Neural progenitor cell (in vitro differentiated cells): ENCODE measurements at regions not wholly inside any gene's neighbourhood (a gene's known extent, or its start where the extent isn't known, plus 50 kb on each side); places are given as distances from the start of the nearest gene placed in this dataset.
A peak's percentile ranks its signal among the peaks of the same experiment; 100 is the strongest.
"Not testable (repeated sequence)": the region's sequence is repeated elsewhere in the genome, so short reads cannot be mapped to it uniquely, and the experiment has no call there.

Experiments
- DNase-seq: peaks from one replicate; pipeline ENCODE4 v3.0.0-alpha.2; 2016; ENCODE audit warnings: low spot score
- H2AFZ ChIP-seq: fragments of 200-600 bp; sonication (generic); replicated peaks from 2 replicates; pipeline ENCODE4 v1.6.1; 2016; ENCODE audit warnings: antibody characterized with exemption
- H3F3A ChIP-seq: fragments of 200-600 bp; sonication (generic); 2 replicates; pipeline ENCODE4 v1.6.1; 2016; ENCODE audit warnings: antibody characterized with exemption, low read depth
- H3K27ac ChIP-seq: fragments of 200-600 bp; sonication (generic); 2 replicates; pipeline ENCODE4 v1.5.1; 2016; ENCODE audit warnings: mild to moderate bottlenecking
- H3K27me3 ChIP-seq: fragments of 200-600 bp; sonication (generic); 2 replicates; pipeline ENCODE4 v1.6.1; 2016; ENCODE audit warnings: mild to moderate bottlenecking, moderate library complexity
- H3K36me3 ChIP-seq: fragments of 200-600 bp; sonication (generic); 2 replicates; pipeline ENCODE4 v1.5.1; 2016
- H3K4me1 ChIP-seq: fragments of 200-600 bp; sonication (generic); 2 replicates; pipeline ENCODE4 v1.6.1; 2016; ENCODE audit warnings: mixed run types
- H3K4me2 ChIP-seq: fragments of 200-600 bp; sonication (generic); 2 replicates; pipeline ENCODE4 v1.6.1; 2016
- H3K4me3 ChIP-seq: fragments of 200-600 bp; sonication (generic); 2 replicates; pipeline ENCODE4 v1.5.1; 2016
- H3K79me2 ChIP-seq: fragments of 200-600 bp; sonication (generic); 2 replicates; pipeline ENCODE4 v1.6.1; 2016; ENCODE audit warnings: low read depth
- H3K9ac ChIP-seq: fragments of 200-600 bp; sonication (generic); 2 replicates; pipeline ENCODE4 v1.6.1; 2016
- H3K9me3 ChIP-seq: fragments of 200-600 bp; sonication (generic); 2 replicates; pipeline ENCODE4 v1.5.1; 2016; ENCODE audit warnings: low read depth
- H4K20me1 ChIP-seq: fragments of 200-600 bp; sonication (generic); 2 replicates; pipeline ENCODE4 v1.6.1; 2016; ENCODE audit warnings: low read depth
- H3K27ac Mint-ChIP-seq: 3 replicates; pipeline ENCODE4 v1.8.0; 2021; ENCODE audit warnings: mixed read lengths
- H3K27me3 Mint-ChIP-seq: 2 replicates; pipeline ENCODE4 v1.8.0; 2022; ENCODE audit warnings: low read depth, mild to moderate bottlenecking, inconsistent platforms, moderate library complexity, mixed read lengths; ENCODE audit not compliant: insufficient read depth
- H3K36me3 Mint-ChIP-seq: 3 replicates; pipeline ENCODE4 v1.8.0; 2021; ENCODE audit warnings: mixed read lengths
- H3K4me1 Mint-ChIP-seq: 3 replicates; pipeline ENCODE4 v1.8.0; 2021; ENCODE audit warnings: mixed read lengths
- H3K4me3 Mint-ChIP-seq: 3 replicates; pipeline ENCODE4 v1.8.0; 2021; ENCODE audit warnings: mild to moderate bottlenecking, moderate library complexity, mixed read lengths
- H3K9me3 Mint-ChIP-seq: 3 replicates; pipeline ENCODE4 v1.8.0; 2020; ENCODE audit warnings: mixed read lengths

DNA sequence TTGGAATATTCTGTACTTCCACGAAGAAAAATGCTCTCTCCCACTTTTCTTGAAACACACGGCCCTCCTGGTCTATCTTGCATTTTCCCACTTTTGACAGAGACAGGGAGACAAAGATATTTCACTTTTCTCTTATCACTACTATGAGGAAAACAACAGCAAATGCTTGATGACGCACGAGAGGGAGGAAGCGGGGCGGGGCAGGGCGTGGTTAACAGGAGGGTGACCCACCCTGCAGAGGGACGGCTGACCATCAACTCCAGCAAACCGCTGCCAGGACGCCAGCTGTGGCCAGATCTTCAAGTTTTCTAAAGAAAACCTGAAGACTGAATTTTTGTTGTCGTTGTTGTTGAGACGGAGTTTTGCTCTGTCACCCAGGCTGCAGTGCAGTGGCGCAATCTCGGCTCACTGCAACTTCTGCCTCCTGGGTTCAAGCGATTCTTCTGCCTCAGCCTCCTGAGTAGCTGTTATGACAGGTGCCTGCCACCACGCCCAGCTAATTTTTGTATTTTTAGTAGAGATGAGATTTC is 63.8 kb downstream of the NSUN5 start:
- H3K4me2 ChIP-seq, H3K36me3 Mint-ChIP-seq, H3K9me3 Mint-ChIP-seq, H3K9ac ChIP-seq, H3K79me2 ChIP-seq, H3K27ac Mint-ChIP-seq, H3K9me3 ChIP-seq, H3K4me3 Mint-ChIP-seq, H3K27ac ChIP-seq, H3K4me3 ChIP-seq, H3K36me3 ChIP-seq, H3K4me1 ChIP-seq, H4K20me1 ChIP-seq, H3K27me3 Mint-ChIP-seq, H3K4me1 Mint-ChIP-seq, H3K27me3 ChIP-seq, DNase-seq, H2AFZ ChIP-seq, H3F3A ChIP-seq: not testable (repeated sequence)

DNA sequence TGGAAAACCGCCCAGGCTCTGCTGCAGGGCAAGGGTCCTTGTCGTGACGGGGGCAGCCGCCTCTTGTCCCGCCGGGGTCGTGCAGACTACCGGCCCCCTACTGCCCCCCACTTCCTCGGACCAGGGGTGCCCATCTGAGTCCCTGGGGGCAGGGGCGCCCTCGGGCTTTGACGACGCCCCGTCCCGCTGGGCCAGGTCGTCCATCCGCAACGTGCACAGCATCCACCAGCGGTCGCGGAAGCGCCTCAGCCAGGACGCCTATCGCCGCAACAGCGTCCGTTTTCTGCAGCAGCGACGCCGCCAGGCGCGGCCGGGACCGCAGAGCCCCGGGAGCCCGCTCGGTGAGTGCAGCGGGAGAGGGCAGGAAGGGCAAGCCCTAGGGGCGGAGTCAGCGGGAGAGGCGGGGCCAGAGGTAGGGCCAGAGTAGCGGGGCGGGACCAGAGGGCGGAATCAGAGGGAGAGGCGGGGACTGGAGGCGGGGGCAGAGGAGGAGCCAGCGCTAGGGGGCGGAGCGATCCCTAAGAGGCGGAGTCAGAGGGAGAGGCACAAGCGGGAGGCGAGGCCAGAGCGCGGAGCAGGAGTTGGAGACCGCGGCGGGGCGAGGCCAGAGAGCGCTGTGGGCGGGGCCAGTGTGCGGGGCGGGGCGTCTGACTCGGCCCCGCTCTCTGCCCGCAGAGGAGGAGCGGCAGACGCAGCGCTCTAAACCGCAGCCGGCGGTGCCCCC is 73.5 kb downstream of the NSUN5 start:
- DNase-seq, H3K27ac ChIP-seq, H3K27me3 Mint-ChIP-seq, H3K27ac Mint-ChIP-seq, H3F3A ChIP-seq, H4K20me1 ChIP-seq, H3K4me1 ChIP-seq, H3K9me3 ChIP-seq, H3K36me3 ChIP-seq, H3K9ac ChIP-seq, H3K4me3 Mint-ChIP-seq, H2AFZ ChIP-seq, H3K4me1 Mint-ChIP-seq, H3K79me2 ChIP-seq, H3K9me3 Mint-ChIP-seq, H3K36me3 Mint-ChIP-seq: not testable (repeated sequence)
- H3K4me2 ChIP-seq, result peak overlapping the region; percentile 66
- peaks cover 13% of the 10 kb centered on the region for H3K27me3 ChIP-seq
- peak overlapping the region; percentile 40 for H3K4me3 ChIP-seq

DNA sequence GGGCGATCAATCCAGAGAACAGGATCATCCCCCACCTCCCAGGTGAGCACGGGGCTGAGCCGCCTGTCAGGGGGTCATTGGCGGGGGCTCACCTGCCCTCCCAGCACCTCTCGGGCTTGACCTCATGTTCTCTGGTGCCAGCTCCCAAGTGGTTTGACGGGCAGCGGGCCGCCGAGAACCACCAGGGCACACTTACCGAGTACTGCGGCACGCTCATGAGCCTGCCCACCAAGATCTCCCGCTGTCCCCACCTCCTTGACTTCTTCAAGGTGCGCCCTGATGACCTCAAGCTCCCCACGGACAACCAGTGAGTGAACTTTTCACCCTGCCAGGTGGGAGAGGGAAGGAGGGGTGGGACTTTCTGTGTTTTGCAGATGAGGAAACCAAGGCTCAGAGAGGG is 82.9 kb downstream of the NSUN5 start:
- not testable (repeated sequence) for H3F3A ChIP-seq, H3K9me3 Mint-ChIP-seq, H3K27me3 ChIP-seq, H3K9me3 ChIP-seq, DNase-seq, H3K4me3 Mint-ChIP-seq, H4K20me1 ChIP-seq, H3K36me3 Mint-ChIP-seq, H3K27ac ChIP-seq, H3K4me1 ChIP-seq, H3K79me2 ChIP-seq, H2AFZ ChIP-seq, H3K4me1 Mint-ChIP-seq, H3K9ac ChIP-seq, H3K4me3 ChIP-seq, H3K4me2 ChIP-seq, H3K27me3 Mint-ChIP-seq, H3K27ac Mint-ChIP-seq, H3K36me3 ChIP-seq

DNA sequence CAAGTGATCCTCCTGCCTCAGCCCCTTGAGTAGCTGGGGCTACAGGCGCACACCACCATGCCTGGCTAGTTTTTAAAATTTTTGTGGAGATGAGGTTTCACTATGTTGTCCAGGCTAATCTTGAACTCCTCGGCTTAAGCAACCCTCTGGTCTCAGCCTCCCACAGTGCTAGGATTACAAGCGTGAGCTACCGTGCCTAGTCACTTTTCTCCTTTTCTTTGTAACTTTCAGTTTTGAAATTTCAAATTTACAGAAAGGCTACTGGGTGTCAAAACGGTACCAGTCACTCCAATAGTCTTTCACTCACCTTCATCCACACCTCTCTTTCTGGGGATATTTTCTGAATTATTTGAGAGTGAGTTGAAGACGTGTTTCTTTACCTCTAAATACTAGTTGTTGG is 86.9 kb downstream of the NSUN5 start:
- H3F3A ChIP-seq, H3K79me2 ChIP-seq, H3K36me3 Mint-ChIP-seq, H2AFZ ChIP-seq, H3K9me3 Mint-ChIP-seq, H3K4me3 Mint-ChIP-seq, H3K4me2 ChIP-seq, DNase-seq, H4K20me1 ChIP-seq, H3K4me1 ChIP-seq, H3K27me3 Mint-ChIP-seq, H3K4me3 ChIP-seq, H3K27ac Mint-ChIP-seq, H3K9me3 ChIP-seq, H3K9ac ChIP-seq, H3K36me3 ChIP-seq, H3K4me1 Mint-ChIP-seq, H3K27me3 ChIP-seq, H3K27ac ChIP-seq: not testable (repeated sequence)

DNA sequence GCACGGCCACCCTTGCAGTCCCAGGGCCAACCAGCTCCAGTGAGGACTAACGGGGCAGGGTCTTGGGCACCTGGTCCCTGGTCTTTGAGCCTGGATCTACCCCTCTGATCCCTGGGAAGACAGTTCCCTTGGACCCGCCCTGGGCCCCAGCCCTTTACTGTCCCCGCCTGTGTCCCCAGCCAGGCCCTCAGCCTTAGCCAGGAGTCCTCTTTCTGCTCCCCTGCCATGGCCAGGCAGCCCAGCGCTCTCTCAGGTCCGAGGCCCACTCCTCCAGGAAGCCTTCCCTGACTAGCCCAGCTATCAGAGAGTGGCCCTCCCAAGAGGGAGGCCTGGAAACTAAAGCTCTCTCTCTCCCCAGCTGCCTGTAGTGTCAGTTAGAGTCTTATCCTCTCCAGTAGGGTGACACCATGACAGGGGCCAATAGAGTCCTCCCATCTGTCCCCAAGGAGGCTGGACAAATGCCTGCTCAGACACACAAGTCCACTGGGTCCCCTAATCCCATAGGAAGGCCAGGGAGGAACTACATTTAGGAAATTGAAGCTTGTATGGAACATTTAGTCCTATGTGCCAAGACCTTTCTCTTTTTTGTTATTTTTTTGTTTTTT is 87.8 kb downstream of the NSUN5 start:
- not testable (repeated sequence) for H3K4me3 Mint-ChIP-seq, H3K4me1 Mint-ChIP-seq, DNase-seq, H2AFZ ChIP-seq, H3K4me1 ChIP-seq, H3K4me2 ChIP-seq, H3K36me3 ChIP-seq, H3K27ac ChIP-seq, H3K27ac Mint-ChIP-seq, H3K36me3 Mint-ChIP-seq, H3K4me3 ChIP-seq, H3K9me3 ChIP-seq, H3K27me3 Mint-ChIP-seq, H3F3A ChIP-seq, H3K9me3 Mint-ChIP-seq, H4K20me1 ChIP-seq, H3K9ac ChIP-seq, H3K27me3 ChIP-seq, H3K79me2 ChIP-seq

DNA sequence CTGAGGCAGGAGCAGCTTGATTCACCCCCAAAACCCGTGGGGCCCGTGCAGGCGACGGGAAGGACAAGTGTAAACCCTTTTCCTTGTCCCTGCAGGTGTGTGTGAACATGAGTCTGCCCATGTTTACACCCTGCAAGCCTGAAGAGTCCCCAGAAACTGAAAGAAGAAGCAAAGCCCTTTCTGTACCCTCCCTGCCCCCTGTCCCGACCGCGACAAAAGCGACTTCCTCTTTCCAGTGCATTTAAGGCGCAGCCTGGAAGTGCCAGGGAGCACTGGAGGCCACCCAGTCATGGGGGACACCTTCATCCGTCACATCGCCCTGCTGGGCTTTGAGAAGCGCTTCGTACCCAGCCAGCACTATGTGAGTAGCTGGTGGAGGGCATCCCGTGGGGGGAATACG is 88.3 kb downstream of the NSUN5 start:
- H3K9me3 Mint-ChIP-seq, H3K4me1 ChIP-seq, H4K20me1 ChIP-seq, H3K36me3 Mint-ChIP-seq, H3K27ac ChIP-seq, H3K36me3 ChIP-seq, H2AFZ ChIP-seq, DNase-seq, H3K27me3 ChIP-seq, H3K9ac ChIP-seq, H3K4me3 Mint-ChIP-seq, H3F3A ChIP-seq, H3K27ac Mint-ChIP-seq, H3K4me2 ChIP-seq, H3K4me1 Mint-ChIP-seq, H3K4me3 ChIP-seq, H3K9me3 ChIP-seq, H3K27me3 Mint-ChIP-seq, H3K79me2 ChIP-seq: not testable (repeated sequence)

DNA sequence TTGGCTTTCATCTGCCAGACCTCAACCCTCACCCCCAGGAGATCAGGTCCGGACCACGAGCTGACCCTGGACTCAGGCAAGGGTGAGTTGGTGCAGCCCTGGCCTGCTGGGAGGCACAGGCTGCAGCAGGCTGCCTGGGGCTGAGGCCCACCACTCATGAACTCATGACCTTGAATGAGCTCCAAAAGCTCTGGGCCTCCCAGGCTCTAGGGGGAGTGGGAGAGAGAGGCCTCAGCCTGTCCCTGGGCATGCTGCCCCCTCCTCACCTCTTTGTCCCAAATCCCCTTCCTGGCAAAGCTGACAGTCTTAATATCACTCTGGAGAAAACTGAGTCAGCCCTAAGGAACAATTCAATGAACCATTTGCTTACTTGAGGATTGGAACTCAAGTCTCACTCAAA is 89.8 kb downstream of the NSUN5 start:
- H3K36me3 ChIP-seq, H4K20me1 ChIP-seq, H3K4me3 ChIP-seq, H3K9me3 ChIP-seq, H3K36me3 Mint-ChIP-seq, H3K4me3 Mint-ChIP-seq, H3K27ac Mint-ChIP-seq, H3K79me2 ChIP-seq, H2AFZ ChIP-seq, H3F3A ChIP-seq, DNase-seq, H3K4me1 ChIP-seq, H3K4me1 Mint-ChIP-seq, H3K27me3 Mint-ChIP-seq, H3K27me3 ChIP-seq, H3K4me2 ChIP-seq, H3K27ac ChIP-seq, H3K9ac ChIP-seq, H3K9me3 Mint-ChIP-seq: not testable (repeated sequence)

DNA sequence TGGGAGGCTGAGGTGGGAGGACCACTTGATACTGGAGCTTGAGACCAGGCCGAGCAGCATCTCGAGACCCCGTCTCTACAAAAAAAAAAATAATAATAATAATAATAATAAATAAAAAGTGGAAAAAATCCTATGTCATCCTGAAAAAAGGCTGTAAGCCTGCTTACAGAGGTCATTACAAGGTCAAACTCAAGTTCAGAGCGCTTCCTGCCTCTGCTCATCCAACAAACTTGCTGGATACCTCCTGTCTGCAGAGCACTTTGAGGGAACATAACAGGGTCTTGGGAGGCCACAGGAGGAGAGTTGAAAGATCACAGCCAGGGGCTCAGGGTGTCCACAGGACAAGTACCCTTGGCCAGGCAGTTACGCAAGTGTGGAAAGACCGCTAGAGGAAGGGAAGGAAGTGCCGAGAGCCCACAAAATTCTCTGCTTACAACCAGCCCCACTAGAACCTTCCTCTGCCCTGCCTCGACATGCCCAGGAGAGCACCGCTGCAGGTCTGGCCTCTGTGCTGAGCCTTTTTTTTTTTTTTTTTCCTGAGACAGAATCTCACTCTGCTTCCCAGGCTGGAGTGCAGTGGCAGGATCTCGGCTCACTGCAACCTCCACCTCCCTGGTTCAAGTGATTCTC is 92.5 kb downstream of the NSUN5 start:
- not testable (repeated sequence) for DNase-seq, H2AFZ ChIP-seq, H3K4me2 ChIP-seq, H4K20me1 ChIP-seq, H3K4me3 ChIP-seq, H3K36me3 ChIP-seq, H3K4me1 ChIP-seq, H3K27me3 Mint-ChIP-seq, H3K9me3 ChIP-seq, H3K9ac ChIP-seq, H3K27ac Mint-ChIP-seq, H3F3A ChIP-seq, H3K79me2 ChIP-seq, H3K4me3 Mint-ChIP-seq, H3K36me3 Mint-ChIP-seq, H3K27ac ChIP-seq, H3K27me3 ChIP-seq, H3K9me3 Mint-ChIP-seq, H3K4me1 Mint-ChIP-seq
